Fibroblast of lung (primary cell): ENCODE measurements at regions not wholly inside any gene's neighbourhood (a gene's known extent, or its start where the extent isn't known, plus 50 kb on each side); places are given as distances from the start of the nearest gene placed in this dataset.
"Not testable (repeated sequence)": the region's sequence is repeated elsewhere in the genome, so short reads cannot be mapped to it uniquely, and the experiment has no call there.

ENCODE experiments used
- DNase-seq, 2 donors: peaks; one replicate each; pipeline versions ENCODE4 v3.0.0 to v3.0.0-alpha.2; 2010; ENCODE audit warnings: low read depth in 2 of 2
- H2AFZ ChIP-seq: 2 replicates; pipeline ENCODE4 v1.5.1; 2012; ENCODE audit warnings: low read length, control low read depth, inconsistent platforms
- H3K27ac ChIP-seq: 2 replicates; pipeline ENCODE4 v1.5.1; 2011; ENCODE audit warnings: low read length, control low read depth; ENCODE audit not compliant: insufficient read depth
- H3K27me3 ChIP-seq: 2 replicates; pipeline ENCODE4 v1.5.1; 2011; ENCODE audit warnings: mild to moderate bottlenecking, low read length; ENCODE audit not compliant: control insufficient read depth, insufficient read depth
- H3K36me3 ChIP-seq: 2 replicates; pipeline ENCODE4 v1.5.1; 2011; ENCODE audit warnings: low read length; ENCODE audit not compliant: control insufficient read depth, insufficient read depth
- H3K4me1 ChIP-seq: 2 replicates; pipeline ENCODE4 v1.5.1; 2011; ENCODE audit warnings: low read length; ENCODE audit not compliant: control insufficient read depth, insufficient read depth; ENCODE audit errors: extremely low read depth
- H3K4me2 ChIP-seq: 2 replicates; pipeline ENCODE4 v1.5.1; 2011; ENCODE audit warnings: low read length, control low read depth; ENCODE audit not compliant: insufficient read depth; ENCODE audit errors: extremely low read depth
- H3K4me3 ChIP-seq, 4 experiments: fragments of 200-600 bp in 1 of 4; sonication (generic) in 1 of 4; replicated peaks in 1 of 4; 2 replicates each; pipeline ENCODE4 v1.5.1; 2011 to 2016; ENCODE audit warnings: low read length in 4 of 4, low read depth in 3 of 4, mild to moderate bottlenecking in 3 of 4, control low read depth in 2 of 4, inconsistent platforms in 1 of 4, mixed read lengths in 1 of 4; ENCODE audit not compliant: insufficient read depth in 1 of 4; ENCODE audit errors: control extremely low read depth in 1 of 4
- H3K79me2 ChIP-seq: 2 replicates; pipeline ENCODE4 v1.5.1; 2012; ENCODE audit warnings: mild to moderate bottlenecking, low read length, inconsistent platforms; ENCODE audit not compliant: control insufficient read depth, insufficient read depth
- H3K9ac ChIP-seq: 2 replicates; pipeline ENCODE4 v1.5.1; 2011; ENCODE audit warnings: mild to moderate bottlenecking, low read length, control low read depth; ENCODE audit not compliant: insufficient read depth
- H3K9me3 ChIP-seq: 2 replicates; pipeline ENCODE4 v1.5.1; 2012; ENCODE audit warnings: low read depth, low read length; ENCODE audit not compliant: control insufficient read depth, insufficient read depth
- H4K20me1 ChIP-seq: 2 replicates; pipeline ENCODE4 v1.5.1; 2011; ENCODE audit warnings: low read length; ENCODE audit not compliant: control insufficient read depth, insufficient read depth; ENCODE audit errors: extremely low read depth
- CTCF ChIP-seq, 2 donors: IDR thresholded peaks in 1 of 2; conservative IDR thresholded peaks in 1 of 2; 1 replicate in 1 of 2; 2 replicates in 1 of 2; pipeline ENCODE4 v1.5.1; 2011 to 2012; ENCODE audit warnings: low read length in 2 of 2, control low read depth in 1 of 2, inconsistent platforms in 1 of 2, low read depth in 1 of 2, mild to moderate bottlenecking in 1 of 2
- EZH2 ChIP-seq: IDR thresholded peaks from 2 replicates; pipeline ENCODE4 v1.5.1; 2012; ENCODE audit warnings: low read length, control low read depth, mild to moderate bottlenecking; ENCODE audit errors: missing control alignments

- Histone ChIP-seq H4K20me1 (no peaks in the 10 kb centered on the region), H3K9ac (no peak overlapping the region), H3K27ac (no peak overlapping the region), H2AFZ (no peak overlapping the region), H3K4me3 (no peak overlapping the region), H3K9me3 (no peaks in the 10 kb centered on the region), H3K4me1 (no peaks in the 10 kb centered on the region), H3K36me3 (no peaks in the 10 kb centered on the region), H3K27me3 (no peaks in the 10 kb centered on the region), H3K79me2 (no peaks in the 10 kb centered on the region), H3K4me2 (no peak overlapping the region)
- TF ChIP-seq EZH2 (no peak), CTCF (conservative IDR thresholded peaks at IDR 0.05 in 1 of 2, IDR thresholded peaks at IDR 0.05 in 1 of 2; ENCODE audit: low read depth in 1 of 2, low read length in 2 of 2) (no peak)
- DNase-seq = no peak
Measured at GRCh38 chr9:100739208-100739607, 161.3 kb downstream of the CAVIN4 start.

GRCh38 chr9:100739666-100740065 is 161.8 kb downstream of the CAVIN4 start:
- TF ChIP-seq CTCF (conservative IDR thresholded peaks at IDR 0.05 in 1 of 2, IDR thresholded peaks at IDR 0.05 in 1 of 2; ENCODE audit: low read depth in 1 of 2, low read length in 2 of 2) (no peak), EZH2 (no peak)
- no peak for DNase-seq

GRCh38 chr9:100748930-100749329 is 171.1 kb downstream of the CAVIN4 start:
- not testable (repeated sequence) for DNase-seq, H3K4me1 ChIP-seq, H3K9me3 ChIP-seq, H4K20me1 ChIP-seq, H2AFZ ChIP-seq, H3K4me2 ChIP-seq, H3K27me3 ChIP-seq, H3K9ac ChIP-seq, H3K27ac ChIP-seq, H3K4me3 ChIP-seq, H3K36me3 ChIP-seq, H3K79me2 ChIP-seq

More at GRCh38 chr9:100739666-100740065, 161.8 kb downstream of the CAVIN4 start:
- Histone ChIP-seq H3K36me3 (no peaks in the 10 kb centered on the region), H3K9me3 (no peaks in the 10 kb centered on the region), H3K4me3 (no peak overlapping the region), H4K20me1 (no peaks in the 10 kb centered on the region), H2AFZ (no peak overlapping the region), H3K9ac (no peak overlapping the region), H3K27ac (no peak overlapping the region), H3K79me2 (no peaks in the 10 kb centered on the region), H3K27me3 (no peaks in the 10 kb centered on the region), H3K4me2 (no peak overlapping the region), H3K4me1 (no peaks in the 10 kb centered on the region)
